Hepatic stellate cell (primary cell): ENCODE measurements at regions not wholly inside any gene's neighbourhood (a gene's known extent, or its start where the extent isn't known, plus 50 kb on each side); places are given as distances from the start of the nearest gene placed in this dataset.

Source experiments
- DNase-seq: peaks from one replicate; pipeline ENCODE4 v3.0.0; 2011; ENCODE audit warnings: low spot score

DNA sequence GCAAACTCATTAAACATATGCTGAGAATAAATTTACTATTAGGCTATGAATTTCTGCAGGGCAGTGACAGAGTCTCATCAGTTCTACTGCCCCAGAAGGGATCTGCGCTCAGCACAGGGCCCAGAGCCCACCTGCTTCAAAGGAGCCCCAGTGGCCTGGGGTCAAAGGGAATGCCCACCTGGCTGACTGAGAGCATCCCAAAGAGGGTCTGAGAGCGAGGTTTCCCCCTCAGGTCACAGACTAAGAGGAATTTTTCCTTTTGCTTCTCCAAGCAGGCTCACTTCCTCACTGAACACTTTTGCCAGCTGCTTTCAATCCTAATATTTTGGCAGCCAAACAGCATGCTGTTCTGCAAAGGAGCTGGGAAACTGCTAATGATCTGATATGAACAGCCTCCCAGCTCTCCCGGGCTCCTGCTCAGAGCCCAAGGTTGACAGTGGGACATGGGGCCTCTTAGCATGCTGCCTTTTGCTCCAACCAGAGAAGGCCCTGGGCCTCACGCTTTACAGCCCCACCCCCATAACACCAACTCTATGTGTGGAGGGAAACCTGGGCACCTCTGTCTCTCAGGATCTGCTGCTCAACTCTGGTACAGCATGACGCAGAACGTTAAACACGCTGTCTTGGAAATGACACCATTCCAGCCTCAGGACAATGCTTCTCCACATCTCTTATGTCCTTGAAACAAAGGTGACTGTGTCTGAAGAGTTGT, 70.7 kb upstream of the SYT6 start:
- DNase-seq, result no peak

DNA sequence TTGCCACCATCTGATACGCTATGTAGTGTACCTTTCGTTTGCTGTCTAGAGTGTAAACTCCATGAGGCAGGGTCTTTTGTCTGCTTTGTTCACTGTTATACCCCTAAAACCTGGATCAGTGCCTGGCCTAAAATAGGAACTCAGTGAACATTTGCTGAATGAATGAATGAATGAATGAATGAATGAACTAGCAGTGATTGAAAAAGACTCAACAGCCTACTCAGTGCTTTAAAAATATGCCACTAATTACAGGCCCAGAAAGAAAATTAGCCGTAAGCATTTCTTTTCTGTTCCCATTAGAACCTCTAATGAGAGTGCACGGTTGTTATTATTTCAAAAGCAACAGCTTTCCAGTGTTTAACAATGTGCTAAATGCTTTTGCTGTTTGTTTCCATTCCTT, 69.3 kb upstream of the SYT6 start:
- DNase-seq, result no peak

DNA sequence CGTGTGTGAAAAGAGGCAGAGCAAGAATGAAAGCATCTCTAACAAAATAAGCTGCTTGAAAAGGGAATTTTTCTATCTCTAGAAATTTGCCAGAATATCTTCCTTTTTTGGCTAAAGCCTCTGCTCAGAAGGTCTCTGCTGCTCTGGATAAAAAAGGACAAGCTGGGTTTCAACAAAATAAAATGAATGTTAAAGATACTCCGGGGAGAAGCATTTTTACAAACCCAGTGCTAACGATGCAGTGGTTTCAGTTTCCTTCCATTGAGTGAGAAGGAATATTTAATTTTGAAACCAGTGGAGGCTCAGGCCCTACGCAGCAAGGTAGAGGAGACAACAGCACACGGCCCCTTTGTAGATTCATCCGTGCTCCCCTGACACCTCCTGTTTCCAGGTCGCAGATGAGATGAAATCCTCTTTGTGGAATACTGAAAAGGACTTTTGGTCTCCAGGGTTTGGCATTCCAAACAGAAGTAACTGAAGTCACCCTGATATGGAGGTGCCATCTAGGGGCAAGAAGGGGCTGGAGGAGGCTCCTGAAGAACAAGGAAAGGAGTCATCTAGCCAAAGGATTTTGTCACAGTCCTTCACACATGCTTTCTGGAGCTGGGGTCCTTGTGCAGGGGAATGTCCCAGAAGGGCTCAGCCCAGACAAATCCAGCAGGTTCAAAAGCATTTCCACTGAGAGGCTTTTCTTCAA, 65.7 kb upstream of the SYT6 start:
- no peak for DNase-seq

DNA sequence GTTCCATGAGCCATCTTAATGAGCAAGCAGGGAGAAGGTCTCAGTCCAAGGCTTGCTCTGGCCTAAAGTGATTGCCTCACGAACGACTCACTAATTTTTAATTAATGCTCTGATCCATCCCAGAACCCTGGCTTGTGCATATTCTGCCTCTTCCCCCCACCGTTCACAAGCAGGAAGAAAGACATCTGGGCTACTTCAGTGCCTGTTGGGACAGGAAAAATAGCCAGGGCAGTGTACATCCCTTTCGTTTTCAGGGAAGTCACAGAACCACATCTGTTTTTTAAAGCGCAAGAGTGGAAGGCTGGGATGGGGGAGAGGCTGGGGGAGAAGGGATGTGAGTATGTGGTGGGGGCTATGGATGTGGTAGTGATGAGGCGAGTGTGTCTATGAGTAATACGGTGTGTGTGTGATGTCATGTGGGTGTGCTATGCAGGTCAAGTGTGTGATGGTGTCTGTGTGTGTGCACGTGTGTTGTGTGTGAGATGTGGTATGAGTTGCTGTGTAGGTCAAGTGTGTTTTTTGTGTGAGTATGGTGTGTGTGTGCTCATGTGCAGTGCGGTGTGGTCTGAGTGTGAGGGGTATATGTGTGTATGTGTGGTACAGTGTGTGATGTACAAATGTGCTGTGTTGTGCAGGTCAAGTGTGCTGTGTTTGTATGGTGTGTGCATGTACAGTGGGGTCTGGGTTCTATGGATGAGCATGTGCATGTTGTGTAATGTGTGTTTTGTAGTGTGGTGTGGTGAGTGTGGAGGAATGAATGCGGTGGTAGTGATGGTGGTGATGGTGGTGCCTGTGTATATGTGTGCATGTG, 64.9 kb upstream of the SYT6 start:
- no peak for DNase-seq

DNA sequence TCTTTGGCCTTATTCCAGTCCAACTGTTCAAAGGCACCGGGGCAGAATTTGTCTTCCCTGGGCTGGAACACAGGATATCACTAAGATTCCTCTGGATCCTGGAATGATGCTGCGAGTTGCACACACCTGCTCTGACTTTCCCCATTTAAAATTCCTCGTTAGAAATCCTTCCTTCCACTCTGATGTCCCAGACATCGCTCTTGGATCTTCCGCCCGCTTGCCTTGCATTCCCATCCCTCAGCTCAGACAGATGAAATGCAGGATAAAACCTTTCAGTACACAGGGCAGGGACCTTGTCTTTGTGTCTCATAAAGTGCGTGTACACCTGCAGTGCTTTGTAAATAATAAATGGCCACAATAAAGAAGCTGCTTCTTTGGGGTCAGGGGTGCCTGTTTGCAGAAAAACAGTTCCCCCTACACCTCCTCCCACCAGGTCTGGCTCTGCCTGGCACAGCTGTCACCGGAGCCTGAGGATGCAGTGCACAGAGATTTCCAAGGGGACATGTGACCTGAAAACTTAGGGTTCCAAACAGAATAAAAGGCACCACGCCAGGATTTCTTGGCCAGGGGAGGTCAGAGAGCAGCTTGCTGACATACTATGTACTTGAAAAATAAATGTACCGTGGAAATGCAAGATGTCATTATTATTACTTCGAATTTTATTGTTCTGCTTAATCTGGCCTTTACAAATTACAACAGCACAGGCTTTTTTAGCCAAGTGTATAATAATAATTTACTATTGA, 62.9 kb upstream of the SYT6 start:
- no peak for DNase-seq

DNA sequence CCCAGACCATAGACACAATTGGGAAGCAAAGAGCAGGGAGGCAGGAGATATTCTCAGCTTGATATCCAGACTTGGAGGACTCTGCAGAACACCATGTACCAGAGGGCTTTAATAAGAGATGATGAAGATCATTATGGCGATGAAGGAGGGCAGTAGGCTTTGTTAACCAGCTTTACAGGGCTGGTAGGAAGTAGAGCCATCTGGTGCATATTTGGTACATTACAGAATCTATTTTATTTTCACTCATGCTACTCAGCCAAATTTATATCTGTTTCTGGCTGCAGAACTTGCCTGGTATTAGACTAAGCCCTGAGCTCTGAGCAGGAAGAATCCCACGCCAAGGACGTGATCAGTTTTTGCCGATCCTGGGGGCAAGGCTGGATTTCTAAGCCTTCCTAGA, 61.8 kb upstream of the SYT6 start:
- no peak for DNase-seq

DNA sequence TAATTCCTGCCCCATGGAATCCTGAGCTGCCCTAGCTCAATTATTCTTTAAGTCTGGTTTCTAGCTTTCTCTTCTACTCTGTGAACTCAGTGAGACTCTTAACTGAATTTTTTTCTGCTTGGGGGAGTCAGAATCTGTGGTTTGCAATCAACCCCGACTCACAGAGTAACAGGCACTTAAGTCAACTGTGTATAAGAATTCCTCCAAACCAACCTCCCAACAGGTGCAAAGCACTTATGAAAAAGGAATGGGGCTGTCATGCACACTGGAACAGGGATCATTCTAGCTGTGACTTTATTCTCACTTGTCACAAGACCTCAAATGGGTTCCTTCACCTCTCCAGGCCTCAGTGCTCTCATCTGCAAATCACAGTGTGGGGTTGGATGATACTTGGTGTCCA, 60.3 kb upstream of the SYT6 start:
- DNase-seq, result no peak

DNA sequence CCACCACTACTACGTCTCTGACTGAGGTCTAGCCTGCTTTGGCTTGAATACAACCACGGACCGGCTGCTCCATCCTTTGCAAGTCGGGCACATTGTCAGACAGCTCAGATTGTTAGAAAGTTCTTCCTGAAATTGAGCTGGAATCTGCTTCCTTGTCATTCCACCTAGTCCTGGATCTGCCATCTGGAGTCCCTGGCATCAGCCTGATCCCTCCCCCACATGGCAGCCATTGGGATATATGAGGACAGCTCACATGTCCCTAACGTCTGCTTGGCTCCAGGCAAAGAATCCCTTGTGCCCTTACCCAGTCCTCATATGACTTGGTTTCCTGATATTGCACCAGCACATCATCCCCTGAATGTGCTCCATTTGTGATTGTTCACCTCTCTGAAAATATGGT, 56.3 kb upstream of the SYT6 start:
- DNase-seq, result no peak

DNA sequence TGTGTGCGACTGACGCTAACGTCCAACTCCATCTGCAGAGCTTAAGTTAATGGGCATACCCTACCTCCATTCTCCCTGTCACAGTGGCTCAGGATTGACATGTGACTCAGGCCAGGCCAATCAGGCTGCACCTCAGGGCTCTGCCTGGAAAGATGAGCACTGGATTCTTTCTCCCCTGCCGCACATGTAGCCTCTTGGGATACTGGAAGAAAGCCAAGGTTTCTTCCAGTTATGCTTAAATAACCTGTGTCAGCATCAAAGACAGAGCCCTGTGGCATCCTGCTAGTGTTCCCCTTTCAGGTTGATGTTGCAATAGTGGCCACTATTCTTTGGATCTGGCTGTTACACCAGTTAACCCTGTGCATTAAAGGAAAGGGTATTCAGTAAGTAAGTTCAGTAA, 55.0 kb upstream of the SYT6 start:
- DNase-seq, result no peak

DNA sequence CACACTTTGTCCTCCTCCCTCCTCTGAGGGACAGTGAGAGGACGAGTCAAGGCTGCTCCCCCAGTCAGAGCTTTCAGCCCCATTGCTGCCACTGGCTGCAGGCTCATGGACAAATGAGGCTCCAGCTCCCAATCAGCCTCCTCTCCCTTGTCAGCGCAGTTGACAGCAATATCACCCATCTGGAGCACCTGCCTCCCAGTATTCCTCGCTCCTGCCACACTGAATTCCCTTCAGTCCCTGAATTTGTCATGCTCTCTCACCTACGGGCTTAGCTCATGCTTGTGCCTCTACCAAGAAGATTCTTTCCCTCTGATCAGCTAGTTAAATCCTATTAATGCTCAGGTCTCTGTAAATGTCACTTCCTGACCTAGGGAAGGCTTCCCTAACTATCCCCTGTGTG, 54.4 kb upstream of the SYT6 start:
- DNase-seq, result no peak

DNA sequence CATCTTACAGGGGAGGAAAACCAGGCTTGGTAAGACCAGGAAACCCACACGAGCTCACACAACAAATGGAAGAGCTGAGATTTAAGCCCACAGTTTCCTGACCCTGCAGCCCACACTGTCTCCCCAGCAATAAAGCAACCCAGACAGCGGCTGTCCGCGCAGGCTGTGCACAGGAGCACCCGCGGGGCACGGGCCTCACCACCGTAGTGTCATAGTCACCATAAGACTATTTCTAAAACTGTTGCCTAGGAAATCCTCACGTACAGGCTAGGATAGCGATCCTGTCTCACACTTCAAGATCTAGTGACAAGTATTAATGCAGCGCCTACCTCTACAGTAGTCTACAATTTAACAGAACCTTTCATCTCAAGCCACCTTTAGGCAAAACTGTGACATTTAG, 54.0 kb upstream of the SYT6 start:
- DNase-seq, result no peak

DNA sequence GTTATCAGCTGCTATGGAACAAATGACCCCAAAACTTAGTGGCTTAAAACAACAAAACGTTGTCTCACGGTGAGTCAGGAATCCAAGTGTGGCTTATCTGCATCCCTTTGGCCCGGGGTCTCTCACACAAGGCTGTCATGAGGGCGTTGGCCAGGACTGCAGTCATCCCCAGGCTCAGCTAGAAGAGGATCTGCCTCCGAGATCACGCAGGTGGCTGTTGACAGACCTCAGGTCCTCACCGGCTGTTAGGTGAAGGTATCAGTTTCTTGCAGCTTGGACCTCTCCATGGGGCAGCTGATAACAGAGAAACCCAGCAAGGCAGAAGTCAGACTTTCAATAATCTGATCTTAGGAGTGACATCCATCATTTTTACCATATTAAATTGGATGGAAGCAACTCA, 52.7 kb upstream of the SYT6 start:
- no peak for DNase-seq

DNA sequence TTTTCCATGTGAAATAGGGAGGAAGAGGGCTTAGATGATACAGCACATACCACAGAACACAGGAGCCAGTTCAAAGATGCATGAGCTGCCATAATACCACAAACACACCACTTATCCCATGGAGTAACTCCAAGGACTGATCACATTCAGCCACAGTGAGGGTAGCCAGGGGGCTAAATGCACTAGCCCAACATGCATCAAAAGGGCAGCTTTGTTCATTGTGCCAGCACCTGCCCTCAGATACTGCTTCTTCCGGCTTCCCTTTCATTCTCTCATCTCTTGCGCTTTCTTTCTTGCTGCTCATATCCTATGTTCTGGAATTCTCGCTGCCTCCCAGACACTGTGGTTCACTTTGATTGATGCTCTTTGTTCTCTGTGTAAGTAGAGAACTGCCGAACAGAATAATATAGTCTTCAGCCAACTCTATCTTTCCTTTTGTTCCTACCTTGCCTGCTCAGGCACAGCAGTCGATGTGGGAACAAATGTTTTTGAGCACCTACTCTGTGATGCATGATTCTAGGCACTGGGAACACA, 50.0 kb upstream of the SYT6 start:
- no peak for DNase-seq
